GM13976 (cell line): ENCODE measurements at regions not wholly inside any gene's neighbourhood (a gene's known extent, or its start where the extent isn't known, plus 50 kb on each side); places are given as distances from the start of the nearest gene placed in this dataset.

Source experiments
- DNase-seq: peaks from one replicate; pipeline ENCODE4 v3.0.0; 2012; ENCODE audit warnings: low spot score
- in situ Hi-C: fragments of 300-500 bp; cut with MboI; formaldehyde crosslinking; loops from one replicate; pipeline ENCODE4 v1.12.0; 2022; ENCODE audit warnings: low sequenced_read_pairs, mixed read lengths, inconsistent platforms; ENCODE audit not compliant: unreplicated experiment
- TF ChIP-seq, protein P1 (sequence below): IDR thresholded peaks from 2 replicates; pipeline ENCODE4 v1.5.1; 2012; ENCODE audit warnings: borderline replicate concordance, mild to moderate bottlenecking; ENCODE audit not compliant: insufficient read depth; ENCODE audit errors: extremely low read depth, missing control alignments, control extremely low read depth

DNA sequence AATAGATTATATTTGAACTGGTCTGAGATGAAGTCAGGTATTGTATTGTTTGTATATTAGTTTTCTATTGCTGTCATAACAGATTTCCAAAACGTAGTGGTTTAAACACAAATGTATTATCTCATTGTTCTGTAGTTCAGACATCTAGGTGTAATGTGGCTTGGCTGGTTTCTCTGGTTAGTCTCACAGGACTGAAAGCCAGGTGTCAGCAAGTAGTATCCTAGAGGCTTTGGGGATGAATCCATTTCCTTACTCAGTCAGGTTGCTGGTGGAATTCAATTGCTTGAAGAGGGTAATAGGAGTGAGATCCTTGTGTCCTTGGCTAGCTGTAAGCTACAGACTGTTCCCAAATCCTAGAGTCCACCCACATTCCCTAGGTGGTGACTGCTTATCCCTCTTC, 675.8 kb downstream of the NCAM2 start:
- in situ Hi-C loops: no loop called here
- DNase-seq: no peak
- TF ChIP-seq, protein P1, sequence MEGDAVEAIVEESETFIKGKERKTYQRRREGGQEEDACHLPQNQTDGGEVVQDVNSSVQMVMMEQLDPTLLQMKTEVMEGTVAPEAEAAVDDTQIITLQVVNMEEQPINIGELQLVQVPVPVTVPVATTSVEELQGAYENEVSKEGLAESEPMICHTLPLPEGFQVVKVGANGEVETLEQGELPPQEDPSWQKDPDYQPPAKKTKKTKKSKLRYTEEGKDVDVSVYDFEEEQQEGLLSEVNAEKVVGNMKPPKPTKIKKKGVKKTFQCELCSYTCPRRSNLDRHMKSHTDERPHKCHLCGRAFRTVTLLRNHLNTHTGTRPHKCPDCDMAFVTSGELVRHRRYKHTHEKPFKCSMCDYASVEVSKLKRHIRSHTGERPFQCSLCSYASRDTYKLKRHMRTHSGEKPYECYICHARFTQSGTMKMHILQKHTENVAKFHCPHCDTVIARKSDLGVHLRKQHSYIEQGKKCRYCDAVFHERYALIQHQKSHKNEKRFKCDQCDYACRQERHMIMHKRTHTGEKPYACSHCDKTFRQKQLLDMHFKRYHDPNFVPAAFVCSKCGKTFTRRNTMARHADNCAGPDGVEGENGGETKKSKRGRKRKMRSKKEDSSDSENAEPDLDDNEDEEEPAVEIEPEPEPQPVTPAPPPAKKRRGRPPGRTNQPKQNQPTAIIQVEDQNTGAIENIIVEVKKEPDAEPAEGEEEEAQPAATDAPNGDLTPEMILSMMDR: no peak

DNA sequence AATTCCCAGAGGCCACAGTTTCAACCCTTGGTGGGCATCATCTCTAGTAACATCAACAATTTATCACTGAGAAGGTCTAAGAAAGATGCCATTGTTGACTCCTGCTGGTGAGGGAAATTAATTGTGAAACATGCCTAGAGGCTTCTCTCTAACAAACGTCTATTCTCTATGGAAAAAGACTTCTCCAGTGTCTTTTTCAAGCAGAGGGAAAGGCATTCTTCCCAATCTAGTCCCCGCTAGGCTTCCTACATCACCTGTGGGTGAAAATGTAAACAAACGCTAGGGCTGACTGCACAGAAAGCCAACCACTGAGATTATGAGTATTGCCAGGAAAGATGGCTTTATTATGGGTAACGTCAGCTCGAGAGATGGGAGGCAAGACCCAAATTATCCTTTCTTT, 677.4 kb downstream of the NCAM2 start:
- in situ Hi-C loops: no loop called here
- TF ChIP-seq, protein P1: no peak
- DNase-seq: no peak

DNA sequence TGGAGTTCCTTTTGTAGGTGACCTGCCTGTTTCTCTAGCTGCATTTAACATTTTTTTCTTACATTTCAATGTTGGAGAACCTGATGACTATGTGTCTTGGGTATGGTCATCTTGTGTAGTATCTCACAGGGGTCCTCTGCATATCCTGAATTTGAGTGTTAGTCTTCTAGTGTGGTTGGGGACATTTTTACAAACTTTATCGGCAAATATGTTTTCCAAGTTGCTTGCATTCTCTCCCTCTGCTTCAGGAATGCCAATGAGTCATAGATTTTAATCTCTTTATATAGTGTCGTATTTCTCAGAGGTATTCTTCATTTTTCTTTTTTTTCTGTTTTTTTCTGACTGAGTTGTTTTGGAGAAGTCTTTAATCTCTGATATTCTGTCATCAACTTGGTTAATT, 684.0 kb downstream of the NCAM2 start:
- TF ChIP-seq, protein P1: no peak
- in situ Hi-C loops: no loop called here
- no peak for DNase-seq

DNA sequence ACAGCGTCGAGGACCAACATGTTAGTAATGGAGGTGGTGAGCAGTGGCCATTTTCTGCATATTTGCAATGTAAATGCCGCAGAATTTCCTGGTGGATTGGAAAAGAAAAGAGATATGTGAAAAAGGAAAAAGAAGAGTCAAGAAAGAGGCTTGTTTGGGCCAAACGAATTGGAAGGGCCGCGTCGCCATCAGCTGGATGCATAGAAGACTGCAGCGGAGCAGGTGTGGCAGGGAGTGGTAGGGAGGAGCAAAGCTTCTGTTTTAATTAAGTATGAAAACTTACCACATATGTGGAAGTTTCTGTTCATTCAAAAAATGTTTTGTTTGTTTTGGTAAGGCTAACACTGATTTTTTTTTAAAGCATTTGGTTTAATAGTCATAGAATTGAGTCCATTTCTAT, 690.7 kb downstream of the NCAM2 start:
- DNase-seq: no peak
- in situ Hi-C loops: no loop called here
- TF ChIP-seq, protein P1: no peak

DNA sequence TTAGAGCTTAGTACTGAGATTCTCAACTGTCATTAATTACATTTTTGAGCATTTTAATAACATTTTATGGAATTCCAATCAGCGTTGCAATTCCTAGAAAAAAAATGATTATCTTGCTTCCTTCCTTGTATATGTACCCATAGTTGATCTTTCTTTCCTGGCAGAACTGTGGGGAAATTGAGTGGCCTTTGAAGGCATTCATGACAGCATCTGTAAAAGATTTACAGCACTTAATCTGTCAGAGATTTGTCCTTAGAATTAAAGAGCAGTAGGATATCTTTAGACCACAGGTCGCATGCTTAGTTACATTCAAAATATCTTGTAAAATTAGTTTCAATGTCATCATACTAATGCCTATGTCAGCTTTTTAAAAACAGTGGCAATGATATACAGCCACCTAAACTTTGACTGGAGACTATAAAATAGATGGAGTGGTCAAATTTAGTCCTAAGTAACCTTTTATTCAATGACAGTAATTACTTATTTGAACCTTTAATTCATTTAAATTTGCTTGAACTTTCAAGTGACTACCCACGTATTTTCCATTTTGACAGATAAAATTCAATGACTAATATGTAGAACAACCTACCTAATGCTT, 692.0 kb downstream of the NCAM2 start:
- in situ Hi-C loops: no loop called here
- no peak for DNase-seq
- TF ChIP-seq, protein P1: no peak

DNA sequence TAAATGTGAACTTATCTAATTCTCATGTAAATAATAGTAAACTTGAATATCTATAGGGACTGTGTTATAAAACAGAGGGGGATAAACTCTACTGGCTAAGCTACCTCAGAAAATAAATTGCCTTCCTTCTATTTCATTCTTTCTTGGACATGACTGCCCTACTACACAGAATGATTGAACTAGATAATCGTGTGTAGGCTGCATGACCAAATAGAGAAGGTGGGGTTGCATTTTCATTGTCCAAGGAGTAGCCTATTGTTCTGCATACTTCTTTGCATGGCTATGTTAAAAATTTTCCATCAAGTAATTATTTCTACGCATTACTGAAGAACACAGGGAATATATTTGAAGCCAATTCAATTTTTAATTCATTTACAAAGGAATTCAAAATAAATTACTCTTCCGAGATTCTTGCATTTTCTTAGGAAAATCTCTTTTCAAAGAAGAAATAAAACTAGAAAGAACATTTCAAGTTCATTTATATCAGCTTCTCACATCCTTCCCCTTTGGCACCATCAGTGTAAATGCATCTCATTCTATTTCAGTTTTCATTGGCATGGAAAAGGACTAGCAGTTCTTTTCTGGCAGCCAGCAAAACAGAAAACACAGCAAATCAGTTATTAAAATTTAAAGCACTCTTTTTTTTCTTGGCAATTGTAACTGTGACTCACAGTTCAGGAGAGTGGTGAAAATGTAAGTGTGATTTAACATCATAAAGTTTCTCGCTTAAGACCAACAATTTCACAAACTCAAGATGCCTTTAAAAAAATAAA, 714.7 kb downstream of the NCAM2 start:
- DNase-seq: no peak
- TF ChIP-seq, protein P1: no peak
- in situ Hi-C loops: no loop called here
